ENCODE measurements at regions not wholly inside any gene's neighbourhood (a gene's known extent, or its start where the extent isn't known, plus 50 kb on each side); places are given as distances from the start of the nearest gene placed in this dataset.

DNA sequence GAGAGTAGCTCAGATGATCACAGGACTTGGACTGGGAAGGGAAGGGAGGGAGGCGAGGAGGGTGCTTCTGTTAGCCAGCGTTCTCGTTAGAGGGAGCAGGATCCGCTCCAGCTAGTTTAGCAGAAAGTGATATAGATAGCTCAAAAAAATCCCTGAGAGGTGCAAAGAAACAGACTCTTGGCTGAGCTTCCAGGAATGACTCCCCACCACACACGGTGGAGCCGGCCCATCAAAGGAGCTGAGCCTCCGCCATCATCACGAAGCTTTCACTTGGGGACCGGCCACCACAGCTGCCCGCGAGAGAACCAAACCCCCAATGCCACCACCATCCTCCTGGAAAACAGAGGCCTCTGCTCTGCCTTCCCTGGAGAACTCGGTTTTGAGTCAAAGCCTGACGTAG, 124.6 kb upstream of the BCL2L14 start:
- DNase-seq (ENCODE audit: low read depth) = no peak

DNA sequence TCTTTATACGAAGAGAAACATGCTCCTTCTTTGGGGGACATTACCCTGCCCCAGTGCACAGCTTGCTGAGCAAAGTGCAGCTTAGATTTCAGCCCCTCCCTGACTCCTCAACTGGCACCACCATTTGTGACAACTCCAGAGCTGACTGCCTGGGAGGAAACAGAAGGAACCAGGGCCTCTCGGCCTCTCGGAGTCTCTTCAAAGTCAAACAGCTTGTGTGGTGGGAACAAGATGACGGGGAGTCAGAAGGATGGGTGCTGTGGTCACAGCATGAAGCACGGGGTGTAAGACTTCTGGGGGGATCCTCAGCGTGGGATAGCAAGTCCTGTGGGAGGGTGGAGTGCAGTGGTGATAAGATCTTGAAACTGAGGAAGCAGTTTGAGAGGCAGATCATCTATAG, 123.5 kb upstream of the BCL2L14 start:
- DNase-seq (ENCODE audit: low read depth) = no peak

DNA sequence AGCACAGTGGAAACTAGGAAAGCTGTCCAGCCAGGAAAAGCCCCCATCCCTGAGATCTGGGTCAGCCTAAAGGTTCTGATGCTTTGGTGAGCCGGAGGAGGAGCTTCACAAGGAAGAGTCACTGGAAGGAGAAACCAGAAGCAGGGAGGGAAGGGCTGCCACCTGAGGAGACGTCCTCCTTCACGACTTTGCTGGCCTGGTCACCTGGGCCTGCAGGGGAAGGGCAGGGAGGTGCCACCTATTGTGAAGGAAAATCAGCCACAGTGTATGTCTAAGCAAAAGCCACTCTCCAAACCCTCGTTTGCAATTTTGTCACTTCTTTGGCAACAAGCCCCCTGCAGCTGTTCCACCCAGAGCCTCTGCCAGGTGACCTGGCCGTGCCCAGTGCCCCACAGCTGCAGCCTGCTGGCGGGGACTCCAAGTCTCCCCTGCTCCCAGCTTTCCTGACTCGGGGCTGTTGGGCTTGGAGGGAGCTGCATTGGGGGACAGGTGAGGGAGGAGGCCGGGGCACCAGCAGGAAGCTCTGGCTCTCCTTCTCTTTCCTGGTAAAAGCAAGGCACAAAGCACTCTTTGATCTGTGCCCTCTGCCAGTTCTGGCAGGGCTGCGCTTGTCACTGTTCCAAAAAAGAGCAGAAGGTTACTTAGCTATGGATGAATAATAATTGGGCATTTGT, 120.9 kb upstream of the BCL2L14 start:
- DNase-seq (ENCODE audit: low read depth) = no peak

DNA sequence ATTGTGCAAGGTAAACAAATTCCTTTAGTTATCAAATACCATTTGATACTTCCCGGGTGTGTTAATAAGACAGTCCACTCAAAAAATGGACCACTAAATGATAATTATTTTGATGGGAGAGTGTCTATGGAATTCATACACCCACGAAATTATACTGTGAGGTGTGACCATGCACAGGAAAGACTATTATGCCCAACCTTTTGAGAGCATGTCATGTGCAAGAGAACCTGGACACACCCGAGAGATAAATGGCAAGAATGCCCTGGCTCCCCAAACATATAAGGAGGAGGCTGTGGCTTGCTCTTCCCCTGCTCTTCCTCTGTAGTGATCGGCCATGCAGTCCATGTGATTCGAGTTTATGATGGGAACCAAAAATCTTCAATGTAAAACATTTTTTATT, 119.5 kb upstream of the BCL2L14 start:
- DNase-seq (ENCODE audit: low read depth) = no peak

DNA sequence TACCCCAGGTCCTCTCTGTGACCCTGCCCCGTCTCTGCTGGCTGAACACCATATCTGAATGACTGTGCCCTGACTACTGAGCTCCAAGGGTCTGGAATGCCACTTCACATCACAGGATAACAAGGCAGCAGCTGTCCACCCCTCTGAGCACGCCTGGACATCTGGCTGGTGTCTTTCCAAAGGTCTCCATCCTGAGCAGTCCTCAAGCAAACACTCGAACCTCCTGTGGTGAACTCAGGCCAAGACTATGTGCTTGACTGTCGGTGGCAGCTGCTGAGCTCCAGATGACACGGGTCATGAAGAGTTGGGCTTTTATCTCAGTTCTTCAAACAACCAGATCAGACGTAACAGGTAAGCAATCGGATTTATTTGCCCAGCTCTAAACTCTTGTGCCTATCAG, 117.2 kb upstream of the BCL2L14 start:
- DNase-seq (ENCODE audit: low read depth) = no peak

DNA sequence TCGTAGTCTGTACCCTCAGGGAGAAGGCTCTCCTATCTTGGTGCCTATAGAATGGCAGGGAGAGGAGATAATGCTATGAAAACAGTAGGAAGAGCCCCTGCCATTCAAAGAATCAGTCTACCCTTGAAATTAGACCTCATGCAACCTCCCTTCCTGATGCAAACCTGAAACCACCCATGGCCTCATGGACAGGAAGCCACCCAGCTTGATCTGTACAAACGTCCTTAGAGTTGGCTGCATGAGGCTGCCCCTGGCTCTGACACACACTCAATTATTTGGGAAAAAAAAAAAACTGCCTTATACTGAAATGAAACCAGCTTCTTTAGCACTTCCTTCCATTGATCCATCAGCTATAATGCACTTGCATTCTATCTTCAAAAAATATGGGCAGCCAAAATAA, 116.6 kb upstream of the BCL2L14 start:
- DNase-seq (ENCODE audit: low read depth) = no peak

DNA sequence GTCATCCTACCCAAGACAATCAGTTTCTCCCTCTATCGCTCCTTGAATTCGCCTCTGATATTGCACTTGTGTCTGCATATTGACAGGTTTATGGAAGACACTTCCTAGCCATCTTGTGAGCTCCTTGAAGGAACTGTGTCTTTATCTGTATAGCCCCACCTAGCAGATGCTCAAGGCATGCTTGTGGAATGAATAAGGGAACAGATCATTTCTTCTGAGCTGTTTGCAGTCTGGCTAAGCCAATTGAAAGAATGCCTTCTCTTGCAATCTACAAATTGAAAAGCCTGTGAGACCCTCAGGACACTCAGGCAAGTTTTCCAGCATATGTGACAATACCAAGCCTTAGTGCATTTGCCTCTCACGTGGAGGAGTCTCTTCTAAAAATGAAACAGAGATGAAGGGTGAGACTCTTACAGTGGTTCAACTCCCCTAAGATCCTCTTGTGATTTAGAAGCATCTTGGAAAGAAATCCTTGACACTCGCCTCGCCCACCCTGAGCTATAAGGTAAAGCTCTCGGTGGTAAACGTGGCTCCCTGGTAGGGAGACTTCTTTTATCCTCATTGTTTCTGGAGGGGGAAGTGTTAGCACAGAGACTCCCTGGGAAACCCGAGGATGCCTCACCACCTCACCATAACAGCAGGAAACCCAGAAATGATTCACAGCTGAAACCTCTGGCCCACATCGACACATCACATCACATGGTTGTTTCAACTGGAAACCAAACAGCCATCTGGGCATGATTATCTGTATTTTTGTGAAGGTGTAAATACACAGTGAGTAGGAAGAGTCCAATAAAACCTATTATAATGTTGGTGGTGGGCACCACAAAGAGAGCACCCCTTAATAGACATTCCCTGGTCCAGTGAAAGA, 112.3 kb upstream of the BCL2L14 start:
- DNase-seq (ENCODE audit: low read depth) = no peak

DNA sequence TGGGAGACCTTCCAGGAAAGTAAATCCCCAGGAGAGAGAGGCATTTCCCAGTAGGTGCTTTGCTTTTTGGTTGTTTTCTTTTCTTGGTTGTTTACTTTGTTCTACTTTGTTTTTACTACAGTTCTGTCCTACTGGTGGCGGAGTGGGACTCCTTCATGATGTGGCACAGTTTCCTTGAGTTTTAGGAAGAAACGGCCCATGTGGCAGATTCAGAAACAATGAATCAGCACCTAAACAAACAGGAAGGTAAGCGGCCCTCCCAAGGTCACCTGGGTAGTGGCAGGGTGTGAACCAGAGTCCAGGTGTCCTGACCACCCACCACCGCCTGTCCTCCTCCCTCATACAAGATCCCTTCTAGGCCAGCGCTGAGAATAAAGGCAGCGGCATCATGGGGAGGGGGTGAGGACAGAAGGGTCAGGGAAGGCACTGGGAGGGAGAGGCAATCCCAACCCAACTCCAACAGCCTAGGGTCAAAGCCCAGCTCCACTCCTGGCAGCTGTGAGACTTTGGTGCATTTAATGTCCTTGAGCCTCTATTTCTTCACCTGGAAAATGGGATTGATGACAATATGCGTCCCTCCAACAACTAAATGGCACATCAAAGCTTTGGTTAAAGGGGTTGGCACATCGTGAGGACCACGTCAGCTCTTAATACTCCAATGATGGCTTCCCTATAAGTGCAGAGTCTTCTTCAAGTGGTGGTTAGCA, 111.5 kb upstream of the BCL2L14 start:
- no peak for DNase-seq (ENCODE audit: low read depth)

DNA sequence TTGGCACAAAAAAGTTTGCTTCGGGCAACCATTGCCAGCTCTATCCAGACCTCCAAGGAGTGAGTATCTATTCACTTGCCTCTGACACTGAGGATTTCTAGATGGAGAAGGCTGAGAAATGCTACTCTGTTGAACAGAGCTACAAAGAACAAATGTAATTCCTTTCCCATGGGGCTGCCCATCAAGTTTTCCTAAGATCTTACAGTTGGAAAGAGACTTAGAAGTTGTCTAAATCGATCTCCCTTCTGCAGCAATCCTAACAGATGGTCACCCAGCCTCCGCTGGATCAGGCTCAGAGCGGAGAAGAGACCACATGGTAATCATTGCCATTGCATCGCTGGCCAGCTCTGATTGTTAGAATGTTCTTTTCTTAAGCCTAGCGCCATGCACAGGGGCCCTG, 110.1 kb upstream of the BCL2L14 start:
- no peak for DNase-seq (ENCODE audit: low read depth)

DNA sequence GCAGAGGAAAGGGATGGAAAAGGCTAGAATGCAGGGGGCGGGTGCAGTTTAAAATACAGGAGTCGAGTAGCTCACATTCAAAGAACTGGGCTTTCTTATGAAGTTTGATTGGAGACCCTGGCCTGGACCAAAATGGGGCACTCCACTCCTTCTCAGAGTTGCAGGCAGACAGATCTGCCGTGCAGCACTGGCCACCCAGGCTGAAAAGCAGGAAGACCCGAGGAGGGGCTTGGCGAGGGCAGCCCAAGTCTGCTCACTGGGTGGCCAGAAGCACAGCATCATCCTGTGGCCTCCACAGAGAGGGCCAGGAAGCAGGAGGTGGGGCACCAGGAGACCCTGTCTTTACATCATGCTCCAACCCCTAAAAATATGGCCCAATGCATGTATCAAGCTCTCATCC, 109.1 kb upstream of the BCL2L14 start:
- no peak for DNase-seq (ENCODE audit: low read depth)

DNA sequence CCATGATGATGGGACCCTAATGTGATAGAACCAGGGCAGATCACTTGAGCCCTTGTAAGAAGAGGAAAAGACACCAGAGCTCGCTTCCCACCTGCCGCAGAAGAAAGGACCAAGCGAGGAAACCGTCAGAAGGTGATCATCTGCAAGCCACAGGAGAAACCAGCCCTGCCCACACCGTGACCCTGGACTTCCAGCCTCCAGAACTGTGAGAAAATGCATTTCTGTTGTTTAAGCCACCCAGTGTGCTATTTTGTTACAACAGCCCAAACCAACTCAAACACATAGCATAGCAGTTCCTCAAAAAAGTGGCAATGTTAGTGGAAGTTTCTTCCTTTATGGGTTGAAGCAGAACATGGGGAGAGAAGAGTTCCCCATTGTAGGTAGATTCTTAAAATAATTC, 107.9 kb upstream of the BCL2L14 start:
- no peak for DNase-seq (ENCODE audit: low read depth)

DNA sequence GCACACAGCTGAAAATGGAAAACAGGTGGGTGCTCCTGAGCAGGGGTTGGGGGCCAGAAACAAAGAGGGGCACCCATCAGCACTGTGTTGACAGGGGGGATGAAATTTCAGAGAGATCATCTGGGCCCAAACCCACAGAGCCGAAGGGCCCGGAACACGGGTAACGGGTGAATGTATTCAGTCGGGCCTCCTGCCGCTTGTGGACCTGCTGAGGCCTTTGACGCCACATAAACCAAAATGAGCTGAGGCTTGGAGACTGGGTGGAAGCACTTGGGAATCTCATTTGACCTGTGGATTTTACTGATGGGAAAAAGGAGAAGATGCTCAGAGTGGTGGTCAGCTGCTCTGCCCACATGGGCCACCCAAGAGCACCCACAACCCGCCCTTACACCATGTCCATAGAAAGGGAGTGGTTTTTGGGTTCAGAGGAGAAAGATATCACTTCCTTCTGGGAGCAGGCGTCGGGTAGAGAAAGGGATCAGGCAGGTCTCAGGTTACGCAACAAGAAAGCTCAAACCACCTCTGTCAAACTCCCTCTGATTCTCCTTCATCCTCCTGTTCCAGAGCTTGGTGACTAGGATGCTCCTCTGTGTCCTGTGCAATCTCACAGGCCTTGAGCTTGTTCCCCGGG, 106.8 kb upstream of the BCL2L14 start:
- DNase-seq (ENCODE audit: low read depth) = no peak

DNA sequence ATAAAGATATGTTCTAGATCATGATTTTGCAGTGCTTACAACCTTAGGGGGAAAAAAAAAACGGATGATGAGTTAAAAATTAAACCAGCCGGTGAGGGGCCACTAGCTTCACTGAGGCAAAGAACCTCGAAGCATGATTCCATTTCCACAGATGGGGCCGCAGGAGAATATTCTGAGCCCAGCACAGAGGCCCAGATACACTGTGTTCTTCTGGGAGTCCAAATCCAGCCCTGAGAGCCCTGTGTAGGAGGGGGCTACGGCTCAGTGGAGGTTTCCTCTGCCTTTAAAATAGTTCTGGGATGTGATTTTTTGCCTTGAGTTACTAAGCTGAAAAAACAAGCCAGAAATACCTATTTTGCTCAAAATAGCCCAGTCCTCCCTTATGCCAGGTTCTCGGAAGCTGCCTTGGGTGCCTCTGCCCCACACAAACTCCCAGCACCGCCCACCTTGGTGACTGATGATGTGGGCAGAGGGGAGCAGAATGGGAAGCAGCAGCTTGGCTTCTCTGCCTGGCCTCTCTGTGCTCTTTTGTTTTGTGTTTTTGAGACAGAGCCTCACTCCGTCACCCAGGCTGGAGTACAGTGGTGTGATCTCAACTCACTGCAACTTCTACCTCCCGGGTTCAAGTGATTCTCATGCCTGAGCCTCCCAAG, 105.4 kb upstream of the BCL2L14 start:
- no peak for DNase-seq (ENCODE audit: low read depth)

DNA sequence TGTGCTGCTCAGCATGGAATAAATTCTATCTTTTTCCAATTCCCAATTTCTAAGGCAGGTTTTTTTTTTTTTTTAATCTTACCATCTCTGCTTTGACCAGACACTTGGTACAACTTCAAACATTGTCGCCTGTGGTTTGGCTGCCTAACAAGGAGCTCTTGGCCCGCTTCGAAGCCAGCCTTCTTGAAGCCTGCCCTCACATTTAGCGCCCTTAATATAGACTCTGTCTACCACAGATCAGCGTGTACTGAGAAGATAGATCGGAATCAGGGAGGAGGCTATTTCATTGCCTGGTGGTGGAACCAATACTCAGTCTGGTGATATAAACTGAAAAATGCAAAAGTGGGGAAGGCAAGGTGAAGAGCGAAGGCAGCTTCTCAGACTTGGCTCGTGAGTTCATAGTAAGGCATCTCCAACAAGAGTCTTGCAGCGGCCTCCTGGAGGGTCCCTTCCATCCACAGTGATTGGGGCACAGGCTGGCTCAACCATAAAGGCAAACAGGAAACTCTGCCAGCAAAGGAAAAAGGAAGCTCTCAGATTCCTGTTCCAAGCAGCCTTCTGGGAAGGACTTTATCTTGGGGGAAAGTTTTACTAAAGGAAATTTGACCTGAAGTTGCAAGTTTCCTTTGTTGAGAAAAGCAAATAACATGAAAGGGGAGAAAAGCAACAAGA, 103.2 kb upstream of the BCL2L14 start:
- no peak for DNase-seq (ENCODE audit: low read depth)

DNA sequence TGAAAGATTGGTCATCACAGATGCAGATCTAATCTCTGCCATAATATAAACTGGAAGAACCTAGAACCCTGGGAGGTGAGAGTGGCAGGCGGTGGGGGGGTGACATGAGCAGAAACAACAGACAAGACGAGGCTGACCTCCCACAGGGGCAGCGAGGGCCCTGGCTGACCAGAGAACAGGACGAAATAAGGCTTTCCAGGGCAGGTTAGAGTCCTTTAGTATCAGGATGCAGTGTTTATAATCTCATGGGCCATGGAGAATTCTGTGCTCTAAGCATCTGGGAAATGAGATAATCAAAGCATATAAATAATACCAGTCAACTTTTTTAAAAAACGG, 102.7 kb upstream of the BCL2L14 start:
- DNase-seq (ENCODE audit: low read depth) = no peak

DNA sequence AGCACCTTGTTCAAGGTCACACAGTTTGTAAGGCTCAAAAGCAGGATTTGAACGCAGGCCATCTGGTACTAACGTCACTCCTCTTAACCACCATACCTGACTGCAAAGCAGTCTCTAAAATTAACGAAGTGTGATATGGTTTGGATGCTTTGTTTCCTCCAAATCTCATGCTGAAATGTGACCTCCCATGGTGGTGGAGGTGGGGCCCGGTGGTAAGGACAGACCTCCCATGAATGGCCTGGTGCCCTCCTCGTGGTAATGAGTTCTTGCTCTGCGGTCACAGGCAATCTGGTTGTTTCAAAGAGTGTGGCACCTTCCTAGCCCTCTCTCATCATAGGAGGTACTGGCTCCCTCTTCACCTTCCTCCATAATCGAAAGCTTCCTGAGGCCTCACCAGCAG, 102.2 kb upstream of the BCL2L14 start:
- no peak for DNase-seq (ENCODE audit: low read depth)

DNA sequence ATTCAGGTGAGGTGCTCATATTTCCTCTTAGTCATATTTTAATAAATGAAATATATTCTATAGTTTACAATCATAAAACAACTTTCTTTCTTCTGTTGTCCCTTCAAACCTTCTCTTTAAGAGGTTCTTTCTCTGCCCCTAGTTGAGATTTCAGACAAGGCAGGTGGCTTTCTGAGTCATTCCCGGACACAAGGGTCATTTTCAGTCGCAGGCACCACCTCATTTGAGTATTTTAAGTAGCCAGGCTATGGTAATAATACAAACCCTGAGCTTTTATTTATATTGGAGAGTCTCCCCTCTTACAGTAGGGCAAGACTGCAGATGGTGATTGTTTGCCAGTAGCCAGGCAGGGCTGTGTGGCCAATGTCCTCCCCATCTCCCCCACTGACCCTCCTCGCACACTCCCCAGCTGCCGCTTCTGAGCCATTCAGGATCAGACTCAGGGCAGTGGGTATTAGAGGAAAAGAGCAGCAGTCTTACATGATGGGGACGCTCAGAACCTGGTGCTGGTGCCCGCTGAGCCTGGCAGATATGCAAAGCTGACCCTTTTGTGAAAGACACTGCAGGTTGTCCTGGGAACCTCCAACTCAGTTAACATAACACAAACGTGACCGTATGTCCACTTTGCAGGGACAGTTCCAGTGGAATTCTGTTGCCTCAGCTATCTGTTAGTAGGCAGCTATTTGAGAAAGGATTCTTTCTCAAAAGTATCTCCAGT, 101.1 kb upstream of the BCL2L14 start:
- no peak for DNase-seq (ENCODE audit: low read depth)

DNA sequence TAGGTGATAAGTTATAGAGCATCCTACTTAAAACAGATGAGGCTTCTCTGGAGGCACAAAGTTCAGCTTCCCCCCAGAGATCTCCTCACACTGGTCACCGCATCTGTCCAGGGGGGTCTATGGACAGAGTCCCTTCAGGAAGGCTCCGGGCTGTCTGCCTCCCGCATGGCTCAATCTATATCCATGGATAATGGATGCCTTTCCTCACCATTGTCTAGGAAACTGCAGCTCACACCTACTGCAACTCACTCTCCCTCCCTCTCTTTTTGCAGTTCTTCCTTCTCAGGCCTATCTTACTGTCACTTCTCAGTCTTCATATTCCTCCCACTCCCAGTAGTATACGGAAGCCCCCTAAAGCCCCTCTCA, 100.6 kb upstream of the BCL2L14 start:
- no peak for DNase-seq (ENCODE audit: low read depth)

DNA sequence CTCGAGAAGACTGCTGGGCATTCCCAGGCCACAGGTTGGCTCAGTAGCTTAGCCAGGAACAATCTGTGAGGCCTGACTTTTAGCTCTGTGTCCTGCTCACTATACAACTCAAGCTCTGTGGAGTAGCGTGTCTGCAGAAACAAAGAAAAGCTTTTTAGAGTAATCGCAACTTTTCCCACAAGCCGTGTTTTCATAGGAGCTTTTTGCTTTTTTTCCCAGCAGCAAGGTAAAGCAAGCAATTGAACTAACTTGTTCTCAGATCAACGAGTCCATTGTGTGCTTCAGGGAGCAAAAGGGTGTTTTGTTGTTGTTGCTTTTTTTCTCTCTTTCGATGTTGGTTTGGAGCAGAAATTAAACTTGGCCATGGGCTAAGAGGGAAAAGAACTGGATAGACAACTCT, 97.3 kb upstream of the BCL2L14 start:
- DNase-seq (ENCODE audit: low read depth) = no peak

DNA sequence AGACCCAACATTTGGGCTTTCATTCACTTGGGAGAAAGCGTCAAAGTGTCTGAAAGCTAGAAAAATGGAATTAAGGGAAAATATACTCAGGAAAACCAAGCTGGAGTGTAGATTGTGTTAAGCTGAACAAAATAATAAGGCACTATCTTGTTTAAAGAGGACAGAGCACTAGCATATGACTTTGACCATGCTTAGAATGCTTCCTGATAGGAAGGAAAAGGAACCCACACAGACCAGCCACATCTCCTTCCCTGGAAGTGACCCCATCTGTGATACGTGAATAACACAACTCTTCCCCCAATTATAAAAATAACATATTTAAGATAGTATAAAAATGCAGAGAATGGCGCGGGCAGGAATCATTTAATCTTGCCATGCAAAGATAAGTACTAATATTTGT, 94.7 kb upstream of the BCL2L14 start:
- no peak for DNase-seq (ENCODE audit: low read depth)

DNA sequence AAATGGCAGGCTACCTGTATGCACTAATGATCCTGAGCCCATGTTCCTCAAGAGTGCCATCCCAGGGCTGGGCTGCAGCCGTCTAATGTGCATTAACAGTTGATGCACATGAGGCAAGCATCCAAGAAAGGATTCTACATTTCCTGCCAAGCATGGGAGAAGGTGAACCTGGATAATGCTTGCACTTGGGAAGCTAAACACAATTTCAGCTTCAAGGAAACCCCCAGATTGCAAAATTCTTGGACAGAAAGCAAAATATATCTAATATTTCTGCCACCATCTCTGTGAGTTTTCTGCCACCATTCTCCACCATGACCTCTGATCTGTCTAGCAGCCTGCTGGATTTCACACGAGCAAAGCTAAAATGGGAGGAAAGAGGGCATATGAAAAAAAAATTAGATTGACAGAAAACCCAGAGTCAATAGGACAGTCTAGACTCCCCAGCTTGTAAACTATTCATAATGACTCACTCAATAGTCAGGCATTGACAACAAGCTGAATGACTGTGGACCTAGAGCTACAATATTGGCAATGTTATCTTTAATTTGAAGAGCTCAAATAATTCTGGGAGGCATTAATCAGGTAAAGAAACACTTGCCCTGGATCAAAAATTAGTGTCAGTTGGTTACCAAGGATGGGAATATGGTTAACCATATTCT, 91.9 kb upstream of the BCL2L14 start:
- DNase-seq (ENCODE audit: low read depth) = no peak
